Fibroblast of villous mesenchyme (primary cell): ENCODE measurements at regions not wholly inside any gene's neighbourhood (a gene's known extent, or its start where the extent isn't known, plus 50 kb on each side); places are given as distances from the start of the nearest gene placed in this dataset.
A peak's percentile ranks its signal among the peaks of the same experiment; 100 is the strongest.

Experiments
- DNase-seq: peaks from one replicate; pipeline ENCODE4 v3.0.0-alpha.2; 2010; ENCODE audit warnings: low read depth
- H3K4me3 ChIP-seq: 2 replicates; pipeline ENCODE4 v1.5.1; 2011; ENCODE audit warnings: low read depth, mild to moderate bottlenecking, low read length
- TF ChIP-seq, protein P1 (sequence below): IDR thresholded peaks from 2 replicates; pipeline ENCODE4 v1.5.1; 2012; ENCODE audit warnings: low read depth, mild to moderate bottlenecking, low read length; ENCODE audit not compliant: insufficient read depth

DNA sequence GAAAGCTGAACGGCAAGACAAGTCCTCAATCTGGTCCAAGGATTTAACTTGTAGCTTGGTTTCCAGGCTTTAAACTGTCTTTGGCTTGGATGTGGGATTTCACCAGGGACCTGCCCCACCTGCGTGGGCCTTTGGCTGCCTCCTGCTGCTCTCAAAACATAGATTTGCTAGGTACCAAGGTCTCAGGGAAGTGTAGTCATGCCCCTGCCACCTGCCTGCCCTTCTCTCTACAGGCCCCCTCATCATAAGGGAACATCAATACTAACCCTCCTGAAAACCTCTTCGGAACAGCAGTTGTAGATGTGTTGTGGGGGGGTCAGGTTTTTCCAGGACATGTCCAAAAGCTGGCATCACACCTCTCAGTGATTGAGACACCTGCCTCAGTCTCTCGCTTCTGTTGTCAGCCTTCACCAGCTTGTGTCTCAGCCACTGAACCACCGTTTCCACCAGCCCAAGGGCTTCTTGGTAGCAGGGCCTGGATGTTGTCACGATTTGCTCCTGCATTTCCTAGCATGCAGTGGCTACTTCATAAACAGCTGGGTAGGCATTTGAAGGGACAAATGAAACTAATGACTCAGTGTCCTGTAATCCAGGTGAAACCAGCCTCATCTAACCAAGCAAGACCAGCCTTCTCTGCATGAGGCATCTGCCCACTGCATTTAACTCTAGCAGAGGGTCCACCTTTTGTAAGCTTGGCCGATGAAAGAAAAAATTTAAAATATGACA, 141.6 kb upstream of the THBS2 start:
- no peak overlapping the region for H3K4me3 ChIP-seq
- TF ChIP-seq, protein P1, sequence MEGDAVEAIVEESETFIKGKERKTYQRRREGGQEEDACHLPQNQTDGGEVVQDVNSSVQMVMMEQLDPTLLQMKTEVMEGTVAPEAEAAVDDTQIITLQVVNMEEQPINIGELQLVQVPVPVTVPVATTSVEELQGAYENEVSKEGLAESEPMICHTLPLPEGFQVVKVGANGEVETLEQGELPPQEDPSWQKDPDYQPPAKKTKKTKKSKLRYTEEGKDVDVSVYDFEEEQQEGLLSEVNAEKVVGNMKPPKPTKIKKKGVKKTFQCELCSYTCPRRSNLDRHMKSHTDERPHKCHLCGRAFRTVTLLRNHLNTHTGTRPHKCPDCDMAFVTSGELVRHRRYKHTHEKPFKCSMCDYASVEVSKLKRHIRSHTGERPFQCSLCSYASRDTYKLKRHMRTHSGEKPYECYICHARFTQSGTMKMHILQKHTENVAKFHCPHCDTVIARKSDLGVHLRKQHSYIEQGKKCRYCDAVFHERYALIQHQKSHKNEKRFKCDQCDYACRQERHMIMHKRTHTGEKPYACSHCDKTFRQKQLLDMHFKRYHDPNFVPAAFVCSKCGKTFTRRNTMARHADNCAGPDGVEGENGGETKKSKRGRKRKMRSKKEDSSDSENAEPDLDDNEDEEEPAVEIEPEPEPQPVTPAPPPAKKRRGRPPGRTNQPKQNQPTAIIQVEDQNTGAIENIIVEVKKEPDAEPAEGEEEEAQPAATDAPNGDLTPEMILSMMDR: no peak
- no peak for DNase-seq

DNA sequence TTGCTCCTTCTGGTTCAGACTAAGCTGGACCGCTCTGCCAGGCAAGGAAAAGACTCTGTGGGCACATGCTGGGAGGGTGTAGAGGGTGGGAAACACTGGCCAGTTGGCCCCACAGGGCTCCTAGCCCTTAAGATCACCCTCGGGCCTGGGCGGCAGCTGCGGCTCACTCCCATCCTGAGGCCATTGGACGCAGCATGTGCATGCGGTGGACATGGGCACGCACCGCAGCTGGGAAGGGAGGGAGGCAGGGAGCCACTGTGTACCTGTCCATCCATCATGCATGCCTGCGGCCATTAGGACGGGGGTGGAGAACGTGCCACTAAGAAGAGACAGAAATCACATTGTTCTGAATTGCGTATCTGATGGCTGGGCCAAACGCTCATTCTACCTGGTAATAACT, 140.1 kb upstream of the THBS2 start:
- TF ChIP-seq, protein P1: no peak
- no peak overlapping the region for H3K4me3 ChIP-seq
- DNase-seq: no peak

DNA sequence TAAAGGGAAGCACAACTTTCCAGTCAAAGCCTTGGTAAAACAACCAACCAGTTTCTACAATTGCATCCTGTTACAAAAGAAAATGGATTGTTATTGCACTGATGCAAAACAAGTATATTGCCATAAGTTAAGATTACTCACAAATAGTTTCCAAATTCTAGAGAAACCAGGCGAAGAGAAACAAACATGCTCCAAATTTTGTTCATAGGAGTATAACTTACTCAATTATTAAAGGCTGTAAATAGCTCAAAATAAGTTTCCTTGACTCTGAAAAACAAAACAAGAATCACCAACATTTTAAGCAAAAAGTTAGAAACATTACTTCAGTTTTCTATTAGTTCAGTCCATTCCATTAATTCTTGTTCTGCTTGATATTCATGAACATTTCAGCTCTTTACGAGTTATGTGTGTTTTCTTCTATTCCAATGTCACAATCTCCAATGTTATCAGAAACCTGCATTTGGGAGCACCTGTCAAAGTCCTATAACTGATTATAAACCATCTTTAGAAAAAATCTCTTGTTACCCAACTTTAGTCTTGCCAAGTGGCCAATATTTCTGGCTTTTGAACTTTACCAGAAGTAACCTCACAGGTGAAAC, 137.9 kb upstream of the THBS2 start:
- no peak overlapping the region for H3K4me3 ChIP-seq
- TF ChIP-seq, protein P1: no peak
- no peak for DNase-seq

DNA sequence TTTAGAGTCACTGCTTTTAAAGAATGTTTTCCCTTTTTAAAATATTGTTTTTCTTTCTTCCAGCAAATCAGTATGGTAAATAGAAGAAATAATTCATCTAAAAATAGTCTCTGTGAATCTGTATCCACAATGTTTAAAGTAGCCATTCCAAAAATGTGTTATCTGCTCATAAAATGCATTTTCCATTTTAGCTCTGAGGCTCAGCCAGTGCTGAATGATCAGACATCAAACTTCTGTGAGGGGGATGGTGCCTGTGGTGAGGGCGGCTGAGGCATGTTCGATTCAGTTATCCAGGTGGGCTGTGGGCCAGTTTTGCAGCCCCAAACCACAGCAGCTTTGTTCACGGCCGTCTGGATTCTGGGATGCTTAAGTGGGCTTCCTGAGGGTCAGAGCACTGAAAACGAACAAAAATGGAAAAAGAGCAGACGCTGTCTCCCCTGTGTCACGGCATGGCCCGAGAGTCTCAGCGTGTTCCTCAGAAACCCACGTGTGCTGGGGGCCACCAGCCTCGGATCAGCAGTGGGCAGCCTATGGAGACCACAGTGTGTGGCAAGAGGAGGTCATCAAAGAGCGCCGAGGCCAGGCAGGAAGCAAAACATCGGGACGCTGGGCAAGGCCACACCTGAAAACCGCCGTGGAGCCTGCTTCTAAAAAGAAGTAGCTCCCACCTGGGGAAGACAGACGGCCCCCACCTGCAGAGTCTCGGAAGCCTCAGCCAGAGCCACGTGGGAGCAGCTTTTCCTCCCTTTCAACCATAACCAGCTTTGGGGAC, 134.9 kb upstream of the THBS2 start:
- TF ChIP-seq, protein P1: no peak
- H3K4me3 ChIP-seq: no peak overlapping the region
- DNase-seq: peak; percentile 16

DNA sequence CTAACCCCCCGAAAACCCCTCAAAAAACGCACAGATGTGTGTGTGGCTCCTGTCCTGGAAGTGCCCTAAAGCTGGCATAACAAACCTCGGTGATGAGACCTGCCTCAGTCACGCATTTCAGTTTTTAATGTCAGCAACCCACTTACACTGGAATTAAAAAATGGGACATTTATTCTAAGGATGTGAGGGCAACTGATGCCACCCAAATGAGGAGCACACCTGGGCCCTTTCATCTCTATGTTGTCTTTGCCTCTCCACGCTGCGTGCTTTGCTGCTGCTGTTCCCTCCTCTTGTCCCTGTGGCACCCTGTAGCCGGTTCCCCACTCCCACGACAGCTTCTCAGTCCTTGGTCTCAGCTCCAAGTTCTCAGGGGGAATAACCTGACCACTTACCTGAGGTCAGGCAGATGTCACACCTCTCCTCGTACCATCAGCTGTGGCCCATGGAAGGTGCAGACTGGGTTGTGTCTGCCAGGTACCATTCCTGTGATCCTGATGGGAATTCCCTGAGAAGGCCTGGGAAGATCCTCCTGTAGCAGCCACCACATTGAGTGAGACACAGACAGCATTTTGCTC, 134.2 kb upstream of the THBS2 start:
- TF ChIP-seq, protein P1: no peak
- DNase-seq: no peak
- no peak overlapping the region for H3K4me3 ChIP-seq

DNA sequence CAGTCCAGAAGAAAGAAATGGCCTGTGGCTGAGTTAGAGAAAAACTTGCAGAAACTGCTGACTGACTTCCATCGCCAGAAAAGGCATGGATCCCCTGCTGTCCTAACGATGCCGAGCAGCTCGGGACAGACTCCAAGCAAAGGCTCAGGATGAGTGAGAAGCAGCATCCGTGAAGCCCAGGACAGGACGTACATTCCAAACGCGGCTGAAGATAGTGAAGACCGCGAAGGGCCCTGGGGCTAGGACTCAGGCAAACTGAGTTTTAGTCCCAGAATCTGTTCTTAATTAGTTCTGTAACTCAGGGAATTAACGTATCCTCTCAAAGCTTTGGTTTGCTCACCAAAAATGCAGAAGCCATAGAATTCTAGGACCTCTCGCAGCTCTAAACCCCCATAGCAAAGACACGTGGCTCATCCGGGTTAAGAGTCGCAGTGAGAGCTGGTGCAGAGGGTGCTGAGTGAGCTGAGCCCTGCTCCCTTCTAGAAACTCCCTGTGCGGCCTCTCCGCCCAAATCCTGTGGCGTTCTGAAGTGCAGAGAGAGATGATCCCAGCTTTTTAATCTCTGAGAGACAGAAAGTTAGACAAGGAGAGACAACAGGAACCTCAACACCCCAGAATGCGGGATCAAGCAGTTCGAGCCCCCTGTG, 132.9 kb upstream of the THBS2 start:
- H3K4me3 ChIP-seq: no peak overlapping the region
- TF ChIP-seq, protein P1: no peak
- DNase-seq: peak; percentile 64
